SJCRH30 (cell line): ENCODE measurements at regions not wholly inside any gene's neighbourhood (a gene's known extent, or its start where the extent isn't known, plus 50 kb on each side); places are given as distances from the start of the nearest gene placed in this dataset.

ENCODE experiments used
- DNase-seq, 2 experiments: peaks; one replicate each; pipeline ENCODE4 v3.0.0-alpha.2; 2015 to 2020
- H3K27ac ChIP-seq: fragments of 250-450 bp; sonication (Bioruptor Pico); 2 replicates; pipeline ENCODE4 v1.5.1; 2020; ENCODE audit warnings: mild to moderate bottlenecking, moderate library complexity
- H3K27me3 ChIP-seq: fragments of 250-450 bp; sonication (Bioruptor Pico); 2 replicates; pipeline ENCODE4 v1.5.1; 2020; ENCODE audit warnings: mild to moderate bottlenecking, moderate library complexity
- H3K36me3 ChIP-seq: fragments of 250-450 bp; sonication (Bioruptor Pico); 2 replicates; pipeline ENCODE4 v1.5.1; 2020; ENCODE audit warnings: mild to moderate bottlenecking, moderate library complexity
- H3K4me1 ChIP-seq: fragments of 250-450 bp; sonication (Bioruptor Pico); 2 replicates; pipeline ENCODE4 v1.5.1; 2020; ENCODE audit warnings: mild to moderate bottlenecking, moderate library complexity
- H3K4me3 ChIP-seq: fragments of 250-450 bp; sonication (Bioruptor Pico); 2 replicates; pipeline ENCODE4 v1.5.1; 2020; ENCODE audit warnings: mild to moderate bottlenecking, moderate library complexity
- H3K9me3 ChIP-seq: fragments of 250-450 bp; sonication (Bioruptor Pico); replicated peaks from 2 replicates; pipeline ENCODE4 v1.5.1; 2020; ENCODE audit warnings: mild to moderate bottlenecking, moderate library complexity

DNA sequence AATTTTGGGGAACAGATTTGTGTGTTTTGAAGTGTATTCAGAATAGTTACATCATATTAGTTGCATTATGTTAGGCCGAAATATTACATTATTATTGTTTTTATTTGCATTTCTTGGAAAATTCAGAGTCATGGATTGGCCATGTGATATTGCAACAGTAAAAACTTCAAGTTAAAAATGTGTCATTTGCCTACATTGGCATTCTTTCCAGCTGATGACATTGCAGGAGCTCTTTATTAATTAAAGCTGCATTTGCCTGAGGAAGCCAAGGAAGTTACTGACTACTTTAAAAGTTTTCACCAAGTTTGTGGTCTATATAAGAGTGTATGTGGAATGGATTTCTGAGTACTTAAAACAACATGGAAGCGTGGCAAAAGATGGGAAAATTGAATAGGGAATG is 726.4 kb upstream of the SGO1 start:
- Histone ChIP-seq H3K4me1 (no peaks in the 10 kb centered on the region), H3K27me3 (no peaks in the 10 kb centered on the region), H3K4me3 (no peak overlapping the region), H3K27ac (no peak overlapping the region), H3K9me3 (no peaks in the 10 kb centered on the region), H3K36me3 (no peaks in the 10 kb centered on the region)
- no peak for DNase-seq

DNA sequence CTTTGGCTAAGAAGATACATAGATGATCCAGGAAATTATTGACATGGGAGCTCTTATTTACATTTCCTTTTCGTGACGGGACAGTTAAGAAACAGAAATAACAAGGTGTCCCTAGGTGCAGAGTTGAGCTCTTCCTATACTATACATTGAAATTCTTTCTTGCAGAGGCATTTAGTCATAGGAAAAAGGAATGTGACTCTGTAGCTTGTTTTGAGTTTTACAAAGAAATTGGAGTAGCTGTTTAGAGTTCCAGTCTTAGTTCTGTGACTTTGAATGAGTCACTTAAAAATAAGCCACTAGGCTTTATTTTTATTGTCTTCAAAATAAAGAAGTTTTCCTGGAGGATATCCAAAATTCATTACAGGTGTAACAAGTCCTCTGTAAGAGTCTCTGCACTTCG is 723.5 kb upstream of the SGO1 start:
- H3K4me3 ChIP-seq = no peak overlapping the region
- no peak overlapping the region for H3K27ac ChIP-seq
- no peaks in the 10 kb centered on the region for H3K4me1 ChIP-seq
- H3K36me3 ChIP-seq = no peaks in the 10 kb centered on the region
- H3K9me3 ChIP-seq = no peaks in the 10 kb centered on the region
- no peaks in the 10 kb centered on the region for H3K27me3 ChIP-seq
- DNase-seq = no peak

GRCh38 chr3:20905210-20905805 is 719.3 kb upstream of the SGO1 start:
- no peaks in the 10 kb centered on the region for H3K9me3 ChIP-seq

GRCh38 chr3:20904671-20905070 is 718.7 kb upstream of the SGO1 start:
- H3K4me1 ChIP-seq = no peaks in the 10 kb centered on the region
- H3K27ac ChIP-seq = no peak overlapping the region
- H3K9me3 ChIP-seq = no peaks in the 10 kb centered on the region
- H3K36me3 ChIP-seq = no peaks in the 10 kb centered on the region
- H3K27me3 ChIP-seq = no peaks in the 10 kb centered on the region
- no peak for DNase-seq
- H3K4me3 ChIP-seq = no peak overlapping the region

More at GRCh38 chr3:20905210-20905805, 719.3 kb upstream of the SGO1 start:
- Histone ChIP-seq H3K36me3 (no peaks in the 10 kb centered on the region), H3K27ac (no peak overlapping the region), H3K4me1 (no peaks in the 10 kb centered on the region), H3K27me3 (no peaks in the 10 kb centered on the region), H3K4me3 (no peak overlapping the region)
- no peak for DNase-seq

DNA sequence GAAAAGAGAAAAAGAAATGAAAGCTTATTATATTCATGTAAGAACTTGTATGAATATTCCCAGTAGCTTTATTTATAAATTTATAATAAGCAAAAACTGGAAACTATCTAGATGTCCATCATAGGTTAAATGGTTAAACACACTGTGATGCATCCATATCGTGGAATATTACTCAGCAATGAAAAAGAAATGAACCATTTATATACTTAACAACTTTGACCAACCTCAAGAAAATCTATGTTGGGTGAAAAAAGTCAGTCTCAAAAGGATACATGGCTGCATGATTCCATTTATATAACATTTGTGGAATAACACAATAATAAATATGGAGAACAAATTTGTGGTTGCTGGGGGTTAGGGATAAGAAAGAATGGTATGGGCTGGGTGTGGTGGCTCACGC is 713.0 kb upstream of the SGO1 start:
- H3K36me3 ChIP-seq = no peaks in the 10 kb centered on the region
- no peaks in the 10 kb centered on the region for H3K4me1 ChIP-seq
- no peaks in the 10 kb centered on the region for H3K9me3 ChIP-seq
- no peak overlapping the region for H3K4me3 ChIP-seq
- no peaks in the 10 kb centered on the region for H3K27me3 ChIP-seq
- no peak for DNase-seq
- H3K27ac ChIP-seq = no peak overlapping the region

GRCh38 chr3:20890111-20890519 is 704.1 kb upstream of the SGO1 start:
- Histone ChIP-seq H3K36me3 (no peaks in the 10 kb centered on the region), H3K27ac (no peak overlapping the region), H3K4me1 (no peaks in the 10 kb centered on the region), H3K4me3 (no peak overlapping the region), H3K9me3 (no peaks in the 10 kb centered on the region), H3K27me3 (no peaks in the 10 kb centered on the region)
- no peak for DNase-seq

GRCh38 chr3:20878691-20879090 is 692.7 kb upstream of the SGO1 start:
- no peaks in the 10 kb centered on the region for H3K9me3 ChIP-seq
- no peaks in the 10 kb centered on the region for H3K4me1 ChIP-seq
- H3K27me3 ChIP-seq = no peaks in the 10 kb centered on the region
- H3K36me3 ChIP-seq = no peaks in the 10 kb centered on the region
- no peak for DNase-seq
- H3K4me3 ChIP-seq = no peak overlapping the region
- no peak overlapping the region for H3K27ac ChIP-seq

DNA sequence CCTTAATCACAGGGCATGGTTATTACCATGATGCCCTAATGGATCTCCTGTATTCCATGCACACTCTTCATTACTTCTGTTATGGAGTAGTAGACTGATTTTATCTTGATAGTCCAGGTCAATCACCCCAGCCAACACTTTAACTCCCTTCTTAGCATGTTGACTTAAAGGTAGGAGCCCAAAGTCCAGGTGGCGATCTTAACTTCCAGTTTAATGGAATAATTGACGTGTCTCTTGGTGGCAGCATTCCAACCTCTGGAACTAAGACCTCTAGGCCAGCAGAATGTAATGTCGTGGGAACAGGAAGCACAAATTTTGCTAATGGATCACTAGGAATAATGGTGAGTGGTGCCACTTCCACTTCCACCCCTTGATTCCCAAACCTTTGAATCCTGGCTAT is 687.2 kb upstream of the SGO1 start:
- H3K27ac ChIP-seq = no peak overlapping the region
- no peaks in the 10 kb centered on the region for H3K27me3 ChIP-seq
- no peaks in the 10 kb centered on the region for H3K36me3 ChIP-seq
- H3K9me3 ChIP-seq = no peaks in the 10 kb centered on the region
- no peaks in the 10 kb centered on the region for H3K4me1 ChIP-seq
- DNase-seq = no peak
- H3K4me3 ChIP-seq = no peak overlapping the region

DNA sequence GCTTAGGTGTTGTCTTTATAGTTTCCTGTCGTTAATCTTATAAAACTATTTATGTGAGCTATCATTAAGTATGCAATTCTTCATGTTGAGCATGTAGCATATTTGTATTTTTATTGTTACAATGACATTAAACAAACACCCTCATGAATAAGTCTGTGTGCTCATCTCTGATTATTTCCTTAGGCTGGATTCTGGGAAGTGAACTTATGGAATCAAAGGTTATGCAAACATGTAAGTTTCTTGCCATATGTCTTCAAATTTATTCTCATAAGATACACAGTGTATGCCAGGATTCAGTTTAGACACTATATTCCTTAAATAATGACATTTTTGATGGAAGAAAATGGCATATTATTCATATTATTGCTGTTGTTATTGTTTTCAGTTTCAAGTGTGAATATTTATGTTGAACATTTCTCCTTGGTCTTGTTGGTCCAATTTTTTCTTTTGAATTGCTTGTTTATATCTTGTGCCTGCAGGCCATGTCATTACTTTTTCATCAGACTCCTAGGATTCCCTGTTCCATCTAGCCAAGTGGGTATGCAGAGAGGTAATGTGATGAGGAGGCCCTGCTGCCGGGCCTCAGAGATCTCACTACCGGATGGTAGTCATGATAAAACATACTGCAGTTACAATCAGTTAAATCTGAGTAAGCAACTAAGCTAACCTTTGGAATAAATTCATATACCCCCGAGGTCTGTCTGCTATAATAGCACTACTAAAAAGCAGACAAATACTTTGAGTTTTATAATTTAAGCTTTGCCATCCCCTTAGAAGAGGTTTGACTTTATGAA is 684.3 kb upstream of the SGO1 start:
- Histone ChIP-seq H3K9me3 (no peaks in the 10 kb centered on the region), H3K4me3 (no peak overlapping the region), H3K27ac (no peak overlapping the region), H3K36me3 (no peaks in the 10 kb centered on the region), H3K4me1 (no peaks in the 10 kb centered on the region), H3K27me3 (no peaks in the 10 kb centered on the region)
- DNase-seq = no peak

DNA sequence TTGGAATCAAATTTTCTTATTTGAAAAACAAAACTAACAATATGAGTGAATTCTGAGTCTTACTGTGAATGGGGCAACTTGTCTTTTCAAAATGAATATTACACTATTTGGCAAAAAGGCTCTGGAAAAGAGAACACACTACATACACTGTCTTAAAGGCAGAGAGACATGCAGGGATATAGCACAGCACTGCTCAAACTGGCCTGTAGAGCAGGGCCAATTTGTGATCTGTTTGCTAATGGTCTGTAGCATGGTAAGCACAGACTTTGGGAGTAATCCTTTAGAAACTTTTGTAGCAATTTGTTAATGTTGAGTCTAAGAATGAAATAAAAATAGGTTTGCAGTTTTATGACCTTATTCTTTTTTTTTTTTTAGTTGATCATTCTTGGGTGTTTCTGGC is 679.8 kb upstream of the SGO1 start:
- no peaks in the 10 kb centered on the region for H3K9me3 ChIP-seq
- H3K36me3 ChIP-seq = no peaks in the 10 kb centered on the region
- no peaks in the 10 kb centered on the region for H3K4me1 ChIP-seq
- H3K4me3 ChIP-seq = no peak overlapping the region
- H3K27ac ChIP-seq = no peak overlapping the region
- H3K27me3 ChIP-seq = no peaks in the 10 kb centered on the region
- DNase-seq = no peak

DNA sequence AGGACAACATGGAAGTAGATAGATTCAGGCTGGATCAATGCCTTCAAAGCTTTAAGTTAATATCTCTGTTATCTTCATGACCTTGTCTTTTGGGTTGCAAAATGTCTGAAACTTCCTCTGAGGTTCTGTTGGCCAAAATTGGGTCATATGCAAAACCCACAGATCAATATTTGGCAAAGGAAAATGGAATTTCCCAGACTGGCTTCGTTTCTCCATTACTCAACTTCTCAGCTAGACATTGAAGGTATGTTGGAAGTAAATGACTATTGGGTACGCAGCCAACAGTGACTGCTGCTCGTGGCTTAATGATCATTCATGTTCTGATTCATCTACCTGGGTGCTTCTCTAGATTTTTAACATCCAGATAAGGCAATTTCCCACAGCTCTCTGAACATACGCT is 675.4 kb upstream of the SGO1 start:
- no peak for DNase-seq
- Histone ChIP-seq H3K9me3 (no peaks in the 10 kb centered on the region), H3K36me3 (no peaks in the 10 kb centered on the region), H3K4me3 (no peak overlapping the region), H3K27me3 (no peaks in the 10 kb centered on the region), H3K27ac (no peak overlapping the region), H3K4me1 (no peaks in the 10 kb centered on the region)

GRCh38 chr3:20857636-20858035 is 671.6 kb upstream of the SGO1 start:
- H3K27ac ChIP-seq = no peak overlapping the region
- H3K4me3 ChIP-seq = no peak overlapping the region
- no peaks in the 10 kb centered on the region for H3K4me1 ChIP-seq
- H3K36me3 ChIP-seq = no peaks in the 10 kb centered on the region
- no peak for DNase-seq
- H3K27me3 ChIP-seq = no peaks in the 10 kb centered on the region
- no peaks in the 10 kb centered on the region for H3K9me3 ChIP-seq

DNA sequence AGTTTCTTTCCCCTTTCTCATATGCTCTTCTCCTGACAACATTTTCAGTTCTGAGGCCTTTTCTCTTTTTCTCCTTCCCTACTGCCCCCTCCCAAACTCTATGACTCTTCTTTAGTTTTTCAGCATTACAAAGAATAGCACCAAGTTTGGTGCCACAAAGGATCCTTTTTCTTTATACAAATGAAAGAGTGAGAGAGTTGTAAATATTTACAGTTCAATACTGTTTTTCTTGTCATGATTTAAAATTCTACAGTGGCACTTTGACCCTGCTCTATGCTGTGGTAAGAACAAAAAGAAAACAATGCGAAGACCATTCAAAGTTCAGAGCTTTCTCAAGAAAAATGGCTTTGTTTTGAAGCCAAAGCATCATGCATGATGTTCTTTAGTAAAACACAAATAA is 667.9 kb upstream of the SGO1 start:
- no peak for DNase-seq
- H3K4me1 ChIP-seq = no peaks in the 10 kb centered on the region
- no peaks in the 10 kb centered on the region for H3K36me3 ChIP-seq
- H3K9me3 ChIP-seq = no peaks in the 10 kb centered on the region
- no peak overlapping the region for H3K27ac ChIP-seq
- H3K27me3 ChIP-seq = no peaks in the 10 kb centered on the region
- H3K4me3 ChIP-seq = no peak overlapping the region

DNA sequence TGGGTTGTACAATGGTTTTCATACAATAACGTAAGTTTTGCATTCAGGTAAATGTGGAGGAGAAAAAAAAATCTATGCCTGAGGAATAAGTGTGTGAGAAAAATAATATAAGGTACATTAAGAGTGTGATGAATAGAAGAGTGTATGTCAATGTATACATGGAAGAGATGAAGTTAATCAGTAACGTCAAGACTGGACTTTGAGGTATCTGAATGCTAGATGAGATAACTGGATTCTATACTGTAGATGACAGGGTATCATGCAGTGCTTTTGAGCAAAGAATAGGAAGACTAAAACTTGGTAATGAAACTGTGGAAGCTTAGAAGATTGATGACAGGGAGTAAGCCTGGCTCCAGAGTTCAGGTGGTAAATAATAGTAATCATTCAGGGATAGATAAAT is 666.7 kb upstream of the SGO1 start:
- DNase-seq = no peak
- Histone ChIP-seq H3K36me3 (no peaks in the 10 kb centered on the region), H3K4me3 (no peak overlapping the region), H3K27me3 (no peaks in the 10 kb centered on the region), H3K27ac (no peak overlapping the region), H3K9me3 (no peaks in the 10 kb centered on the region), H3K4me1 (no peaks in the 10 kb centered on the region)

DNA sequence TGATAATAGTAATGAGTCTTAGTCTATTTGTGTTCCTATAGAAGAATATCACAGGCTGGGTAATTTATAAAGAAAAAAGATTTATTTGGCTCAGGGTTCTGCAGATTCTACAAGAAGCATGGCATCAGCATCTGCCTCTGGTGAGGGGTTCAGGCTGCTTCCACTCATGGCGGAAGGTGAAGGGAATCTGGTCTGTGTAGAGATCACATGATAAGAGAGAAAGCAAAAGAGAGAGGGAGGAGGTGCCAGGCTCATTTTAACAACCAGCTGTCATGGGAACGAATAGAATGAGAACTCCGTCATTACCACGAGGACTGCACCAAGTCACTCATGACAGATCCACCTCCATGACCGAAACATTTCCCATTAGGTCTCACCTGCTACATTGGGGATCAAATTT is 664.0 kb upstream of the SGO1 start:
- H3K9me3 ChIP-seq = no peaks in the 10 kb centered on the region
- H3K27ac ChIP-seq = no peak overlapping the region
- no peak overlapping the region for H3K4me3 ChIP-seq
- H3K4me1 ChIP-seq = no peaks in the 10 kb centered on the region
- no peaks in the 10 kb centered on the region for H3K36me3 ChIP-seq
- peak in 1 of 2 experiments; percentile 13 for DNase-seq
- no peaks in the 10 kb centered on the region for H3K27me3 ChIP-seq

DNA sequence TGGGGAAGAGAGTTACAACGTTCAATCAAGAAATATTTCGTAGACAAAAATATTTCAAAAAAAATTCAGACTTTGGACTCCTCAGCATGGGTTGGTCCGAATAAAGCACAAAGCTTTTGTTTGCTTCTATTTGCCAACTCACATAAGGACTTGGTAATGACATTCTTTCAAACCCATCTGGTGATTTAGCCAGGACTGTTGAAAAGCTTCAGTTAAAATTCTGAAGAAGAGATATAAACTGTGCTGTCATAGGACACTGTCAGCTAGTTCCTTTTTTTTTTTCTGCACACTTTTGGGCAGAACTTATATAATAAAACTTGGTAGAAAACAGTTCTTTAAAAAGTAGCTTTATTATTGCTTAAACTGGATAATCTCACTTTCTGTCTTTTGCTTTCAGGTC is 660.8 kb upstream of the SGO1 start:
- no peaks in the 10 kb centered on the region for H3K36me3 ChIP-seq
- H3K27me3 ChIP-seq = no peaks in the 10 kb centered on the region
- no peaks in the 10 kb centered on the region for H3K4me1 ChIP-seq
- DNase-seq = no peak
- H3K9me3 ChIP-seq = no peaks in the 10 kb centered on the region
- no peak overlapping the region for H3K4me3 ChIP-seq
- no peak overlapping the region for H3K27ac ChIP-seq
